Neuronal stem cell (in vitro differentiated cells): ENCODE measurements at regions not wholly inside any gene's neighbourhood (a gene's known extent, or its start where the extent isn't known, plus 50 kb on each side); places are given as distances from the start of the nearest gene placed in this dataset.

ENCODE experiments used
- DNase-seq: peaks from one replicate; pipeline ENCODE4 v3.0.0-alpha.2; 2013; ENCODE audit warnings: low spot score
- H2AFZ ChIP-seq: one replicate; pipeline ENCODE4 v1.6.1; 2013; ENCODE audit warnings: mild to moderate bottlenecking, low read length, inconsistent platforms
- H2AK5ac ChIP-seq: 2 replicates; pipeline ENCODE4 v1.6.1; 2013; ENCODE audit warnings: low read depth, mild to moderate bottlenecking, inconsistent platforms, low read length, moderate library complexity, mixed read lengths
- H2BK120ac ChIP-seq: 2 replicates; pipeline ENCODE4 v1.6.1; 2013; ENCODE audit warnings: low read depth, mild to moderate bottlenecking, inconsistent platforms, low read length, moderate library complexity, mixed read lengths
- H2BK12ac ChIP-seq: one replicate; pipeline ENCODE4 v1.6.1; 2013; ENCODE audit warnings: low read length, inconsistent platforms
- H2BK15ac ChIP-seq: 2 replicates; pipeline ENCODE4 v1.6.1; 2013; ENCODE audit warnings: mild to moderate bottlenecking, low read length, inconsistent platforms, mixed read lengths
- H2BK5ac ChIP-seq: one replicate; pipeline ENCODE4 v1.6.1; 2013; ENCODE audit warnings: inconsistent platforms, mild to moderate bottlenecking, low read length, moderate library complexity
- H3K14ac ChIP-seq: one replicate; pipeline ENCODE4 v1.6.1; 2013; ENCODE audit warnings: low read length, inconsistent platforms
- H3K18ac ChIP-seq: 2 replicates; pipeline ENCODE4 v1.6.1; 2013; ENCODE audit warnings: low read length, inconsistent platforms
- H3K23ac ChIP-seq: 2 replicates; pipeline ENCODE4 v1.6.1; 2013; ENCODE audit warnings: low read depth, mild to moderate bottlenecking, mixed read lengths, low read length, inconsistent platforms; ENCODE audit not compliant: poor library complexity
- H3K27ac ChIP-seq: replicated peaks from 3 replicates; pipeline ENCODE4 v1.5.1; 2013; ENCODE audit warnings: low read length, inconsistent platforms
- H3K27me3 ChIP-seq, 3 experiments: 2 replicates each; pipeline ENCODE4 v1.6.1; 2013; ENCODE audit warnings: low read length in 3 of 3, mild to moderate bottlenecking in 2 of 3, inconsistent platforms in 1 of 3, low read depth in 1 of 3, mixed read lengths in 1 of 3, moderate library complexity in 1 of 3; ENCODE audit not compliant: control insufficient read depth in 3 of 3, insufficient read depth in 3 of 3
- H3K36me3 ChIP-seq, 2 donors: replicated peaks in 1 of 2; 2 replicates each; pipeline ENCODE4 v1.6.1; 2013; ENCODE audit warnings: low read length in 2 of 2; ENCODE audit not compliant: control insufficient read depth in 2 of 2, insufficient read depth in 2 of 2
- H3K4ac ChIP-seq: 2 replicates; pipeline ENCODE4 v1.6.1; 2013; ENCODE audit warnings: inconsistent platforms, mild to moderate bottlenecking, low read length, moderate library complexity
- H3K4me1 ChIP-seq, 2 donors: 1 replicate in 1 of 2; 2 replicates in 1 of 2; pipeline ENCODE4 v1.6.1; 2013; ENCODE audit warnings: low read length in 2 of 2, low read depth in 1 of 2; ENCODE audit not compliant: control insufficient read depth in 2 of 2, insufficient read depth in 1 of 2
- H3K4me2 ChIP-seq: one replicate; pipeline ENCODE4 v1.6.1; 2013; ENCODE audit warnings: mild to moderate bottlenecking, low read length, inconsistent platforms; ENCODE audit not compliant: insufficient read depth, poor library complexity, severe bottlenecking
- H3K4me3 ChIP-seq, 2 donors: 2 replicates each; pipeline ENCODE4 v1.5.1; 2013; ENCODE audit warnings: low read length in 2 of 2, mild to moderate bottlenecking in 2 of 2, inconsistent platforms in 1 of 2, moderate library complexity in 1 of 2
- H3K79me1 ChIP-seq: one replicate; pipeline ENCODE4 v1.6.1; 2013; ENCODE audit warnings: low read depth, mild to moderate bottlenecking, inconsistent platforms, low read length, moderate library complexity
- H3K9ac ChIP-seq: one replicate; pipeline ENCODE4 v1.6.1; 2013; ENCODE audit warnings: mild to moderate bottlenecking, low read depth, low read length, inconsistent platforms; ENCODE audit not compliant: poor library complexity
- H3K9me3 ChIP-seq, 2 donors: replicated peaks in 1 of 2; 2 replicates each; pipeline versions ENCODE3 to v1.6.1; 2013; ENCODE audit warnings: low read length in 2 of 2, mild to moderate bottlenecking in 2 of 2, inconsistent platforms in 1 of 2, low read depth in 1 of 2, mixed read lengths in 1 of 2, moderate library complexity in 1 of 2; ENCODE audit not compliant: control insufficient read depth in 2 of 2, insufficient read depth in 1 of 2
- H4K8ac ChIP-seq: one replicate; pipeline ENCODE4 v1.6.1; 2013; ENCODE audit warnings: low read depth, mild to moderate bottlenecking, inconsistent platforms, low read length, moderate library complexity
- H4K91ac ChIP-seq: one replicate; pipeline ENCODE4 v1.6.1; 2013; ENCODE audit warnings: low read length, low read depth, mild to moderate bottlenecking, inconsistent platforms; ENCODE audit not compliant: poor library complexity
- WGBS, 2 donors: extraction: QIAGEN DNeasy Blood & Tissue Kit; methylation state at CpG; one replicate each; pipeline ENCODE4 v1.1.7; 2013; ENCODE audit warnings: missing lambda C conversion rate in 2 of 2, mixed read lengths in 1 of 2; ENCODE audit not compliant: insufficient read length in 2 of 2, insufficient replicate concordance in 1 of 2; ENCODE audit errors: extremely low coverage in 2 of 2; 5-methylcytosine and 5-hydroxymethylcytosine counted together

GRCh38 chr10:45526309-45526905, 146.2 kb downstream of the ZFAND4 start:
- Histone ChIP-seq H3K27ac (no peak overlapping the region), H2BK120ac (no peak overlapping the region), H4K91ac (no peak overlapping the region), H3K36me3 (no peaks in the 10 kb centered on the region), H2AK5ac (no peak overlapping the region), H2BK12ac (no peak overlapping the region), H3K4me1 (peaks cover 0 to 6% of the 10 kb centered on the region in 2 donors), H3K18ac (no peak overlapping the region), H3K9ac (no peak overlapping the region), H3K4ac (no peak overlapping the region), H3K4me3 (no peak overlapping the region), H3K4me2 (no peak overlapping the region), H3K9me3 (no peaks in the 10 kb centered on the region), H2BK5ac (no peak overlapping the region), H3K14ac (no peak overlapping the region), H3K79me1 (no peaks in the 10 kb centered on the region), H3K23ac (no peak overlapping the region), H3K27me3 (no peaks in the 10 kb centered on the region), H2BK15ac (no peak overlapping the region), H4K8ac (no peak overlapping the region), H2AFZ (no peak overlapping the region)
- no CpG with 5 or more reads among the region's 3 CpGs for WGBS, 2 donors
- DNase-seq: no peak

GRCh38 chr10:45520476-45520875, 146.5 kb downstream of the ALOX5 start:
- no peak overlapping the region for H2BK5ac ChIP-seq
- H2BK15ac ChIP-seq: no peak overlapping the region
- no peak overlapping the region for H2AFZ ChIP-seq
- no peak overlapping the region for H3K9ac ChIP-seq
- H3K79me1 ChIP-seq: peaks cover 2% of the 10 kb centered on the region
- H3K9me3 ChIP-seq: no peaks in the 10 kb centered on the region
- no peak overlapping the region for H3K27ac ChIP-seq
- no peak overlapping the region for H3K4me2 ChIP-seq
- no peak overlapping the region for H3K23ac ChIP-seq
- no peak overlapping the region for H3K14ac ChIP-seq
- peaks cover 3 to 5% of the 10 kb centered on the region in 2 donors for H3K4me1 ChIP-seq
- H4K91ac ChIP-seq: no peak overlapping the region
- peaks cover 0 to 1% of the 10 kb centered on the region in 2 donors for H3K36me3 ChIP-seq
- WGBS, 2 donors: no CpG with 5 or more reads among the region's 4 CpGs
- no peak overlapping the region for H2BK12ac ChIP-seq
- no peak overlapping the region for H4K8ac ChIP-seq
- H3K18ac ChIP-seq: no peak overlapping the region
- H3K27me3 ChIP-seq: no peaks in the 10 kb centered on the region
- H3K4ac ChIP-seq: no peak overlapping the region
- no peak overlapping the region for H2AK5ac ChIP-seq
- no peak overlapping the region for H2BK120ac ChIP-seq
- H3K4me3 ChIP-seq: no peak overlapping the region
- no peak for DNase-seq

DNA sequence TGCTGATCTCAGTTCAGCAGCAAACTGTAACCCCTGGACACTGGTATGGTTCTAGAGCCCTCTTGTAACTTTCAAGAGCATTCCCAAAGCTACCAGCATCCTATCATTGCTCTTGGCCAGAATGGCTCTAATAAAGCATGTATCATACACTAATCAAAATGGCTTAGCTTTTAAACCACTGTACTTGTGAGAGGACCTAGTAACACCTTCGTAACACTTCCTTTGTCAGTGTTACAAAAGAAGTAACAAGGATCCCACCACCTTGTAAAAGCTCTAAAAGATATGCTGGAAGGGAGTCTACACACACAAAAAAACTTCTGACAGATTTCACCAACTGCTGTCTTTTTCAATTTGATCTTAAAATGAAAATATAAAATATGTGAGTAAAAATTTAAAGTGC, 144.7 kb downstream of the ALOX5 start:
- peaks cover 9 to 21% of the 10 kb centered on the region in 2 donors for H3K4me1 ChIP-seq
- H2BK5ac ChIP-seq: no peak overlapping the region

GRCh38 chr10:45515630-45516029, 141.6 kb downstream of the ALOX5 start:
- no peak overlapping the region for H3K14ac ChIP-seq
- peaks cover 6% of the 10 kb centered on the region for H3K79me1 ChIP-seq
- no peak overlapping the region for H2AK5ac ChIP-seq

More for the DNA sequence above, 144.7 kb downstream of the ALOX5 start:
- H3K23ac ChIP-seq: no peak overlapping the region
- peaks cover 6% of the 10 kb centered on the region for H3K79me1 ChIP-seq
- no peak overlapping the region for H4K91ac ChIP-seq
- peaks cover 0 to 3% (median 0%) of the 10 kb centered on the region in 3 experiments for H3K27me3 ChIP-seq
- H2BK12ac ChIP-seq: no peak overlapping the region
- H2AFZ ChIP-seq: no peak overlapping the region
- no peak overlapping the region for H2BK15ac ChIP-seq
- no peak overlapping the region for H2BK120ac ChIP-seq
- WGBS, 2 donors: no CpG with 5 or more reads among the region's 1 CpG
- H2AK5ac ChIP-seq: no peak overlapping the region
- H3K36me3 ChIP-seq: peaks cover 0 to 3% of the 10 kb centered on the region in 2 donors
- H3K4me2 ChIP-seq: no peak overlapping the region
- no peak overlapping the region for H4K8ac ChIP-seq
- no peak overlapping the region for H3K27ac ChIP-seq
- no peak for DNase-seq
- no peak overlapping the region for H3K4me3 ChIP-seq
- no peak overlapping the region for H3K4ac ChIP-seq
- H3K9ac ChIP-seq: no peak overlapping the region
- H3K9me3 ChIP-seq: peaks cover 0 to 5% of the 10 kb centered on the region in 2 donors
- H3K18ac ChIP-seq: no peak overlapping the region
- no peak overlapping the region for H3K14ac ChIP-seq

More at GRCh38 chr10:45515630-45516029, 141.6 kb downstream of the ALOX5 start:
- Histone ChIP-seq H3K4ac (no peak overlapping the region), H2BK12ac (no peak overlapping the region), H2BK120ac (no peak overlapping the region), H3K4me1 (peaks cover 9 to 23% of the 10 kb centered on the region in 2 donors), H3K36me3 (peaks cover 0 to 3% of the 10 kb centered on the region in 2 donors), H3K4me2 (no peak overlapping the region), H2AFZ (peak overlapping the region; percentile 9), H3K4me3 (no peak overlapping the region), H3K23ac (no peak overlapping the region), H3K27ac (no peak overlapping the region), H2BK5ac (no peak overlapping the region), H3K18ac (no peak overlapping the region), H3K9ac (no peak overlapping the region), H3K9me3 (peaks cover 0 to 5% of the 10 kb centered on the region in 2 donors), H2BK15ac (no peak overlapping the region), H4K8ac (no peak overlapping the region), H4K91ac (no peak overlapping the region), H3K27me3 (peaks cover 0 to 3% (median 0%) of the 10 kb centered on the region in 3 experiments)
- DNase-seq: peak; percentile 9
- no CpG with 5 or more reads among the region's 6 CpGs for WGBS, 2 donors
